Mesenteric fat pad (tissue), 1 donor: ENCODE measurements at regions not wholly inside any gene's neighbourhood (a gene's known extent, or its start where the extent isn't known, plus 50 kb on each side); places are given as distances from the start of the nearest gene placed in this dataset.
"Not testable (repeated sequence)": the region's sequence is repeated elsewhere in the genome, so short reads cannot be mapped to it uniquely, and the experiment has no call there.

Experiments used
- DNase-seq: peaks from one replicate; pipeline ENCODE4 v3.0.0-alpha.2; 2020; ENCODE audit warnings: low spot score
- donor health status: DM: yes; HTN: yes; CAD: no.

DNA sequence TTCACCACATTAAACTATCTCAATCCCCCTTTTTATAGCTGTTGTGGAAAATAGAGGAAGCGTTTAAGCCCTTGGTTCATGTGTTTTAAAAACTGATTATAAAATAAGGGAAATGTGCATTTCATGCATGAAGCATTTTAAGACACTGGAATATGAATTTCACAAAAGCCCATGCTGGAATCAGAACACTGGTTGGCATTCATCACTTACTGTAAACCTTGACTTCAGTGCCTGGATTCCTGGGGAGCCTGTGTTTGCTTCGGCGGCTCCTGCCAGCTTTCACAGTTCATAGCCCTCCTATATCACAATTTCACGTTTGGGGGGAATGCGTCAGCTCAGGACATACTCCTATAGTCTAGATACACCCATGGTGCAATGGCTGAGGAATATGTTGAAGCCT is 336.9 kb downstream of the INSIG2 start:
- no peak for DNase-seq

DNA sequence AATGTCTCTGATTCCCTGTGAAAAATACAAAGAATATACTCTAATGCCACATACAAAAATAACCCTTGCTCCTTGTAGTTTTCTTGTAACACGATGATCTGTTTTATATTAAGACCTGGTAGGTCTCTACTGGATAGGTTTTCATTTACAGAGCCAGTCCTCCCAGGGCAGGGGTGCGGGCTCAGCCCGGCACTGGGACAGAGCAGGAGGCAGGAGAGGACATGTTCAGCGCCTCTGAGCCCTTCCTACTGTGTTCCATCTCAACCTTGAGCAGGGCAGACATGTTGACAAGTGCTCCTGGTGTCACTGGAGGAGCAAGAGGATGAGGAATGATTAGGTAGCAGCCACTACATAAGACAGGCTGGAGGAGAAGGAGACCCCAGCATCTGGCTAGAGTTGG is 335.5 kb downstream of the INSIG2 start:
- DNase-seq: no peak

DNA sequence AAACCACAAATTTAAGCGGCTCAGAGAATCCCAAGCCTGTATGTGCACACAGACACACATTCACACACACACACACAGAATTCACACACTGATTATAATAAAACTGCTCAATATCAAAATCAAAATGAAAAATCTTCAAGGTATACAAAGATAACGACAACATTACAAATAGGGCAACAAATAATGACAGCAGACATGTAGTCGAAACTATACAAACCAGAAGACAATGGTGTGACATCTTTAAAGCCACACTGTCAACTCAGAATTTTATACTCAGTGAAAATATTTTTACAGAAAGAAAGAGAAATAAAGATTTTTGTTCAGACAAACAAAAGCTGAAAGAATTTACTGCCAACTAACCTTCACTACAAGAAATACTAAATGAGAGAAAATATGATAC is 333.4 kb downstream of the INSIG2 start:
- DNase-seq: no peak

DNA sequence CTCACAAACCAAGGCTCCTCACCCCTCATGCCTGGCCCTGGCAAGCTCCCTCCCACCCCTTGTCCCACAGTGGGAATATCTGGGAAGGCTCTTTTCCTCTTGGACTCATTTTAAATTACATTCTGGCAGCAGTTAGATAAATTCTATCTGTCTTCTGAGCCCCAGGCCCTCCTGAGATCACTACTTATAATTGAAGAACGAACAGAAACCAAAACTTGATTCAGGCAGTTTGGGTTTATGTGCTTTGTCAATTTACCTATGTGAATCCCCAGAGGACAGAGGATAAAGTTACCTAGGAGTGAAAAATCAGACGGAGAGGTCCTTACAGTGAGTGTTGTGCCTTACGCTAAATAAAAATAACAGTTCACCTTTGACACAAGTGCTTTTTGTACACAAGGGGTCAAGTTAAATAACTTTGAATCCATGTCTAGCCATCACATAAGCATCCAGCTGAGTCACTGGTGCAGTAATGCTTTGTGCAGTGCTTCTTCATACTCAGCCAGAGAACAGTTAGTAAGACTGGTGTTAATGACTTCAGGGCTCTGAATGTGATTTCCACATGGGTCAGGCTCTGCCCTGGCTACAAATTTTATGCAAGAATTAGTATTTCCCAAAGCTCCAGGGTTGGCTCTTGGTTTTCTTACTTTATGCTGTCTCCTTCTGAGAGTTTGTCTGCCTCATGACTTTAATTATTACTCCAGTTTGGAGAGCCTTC is 329.3 kb downstream of the INSIG2 start:
- no peak for DNase-seq

DNA sequence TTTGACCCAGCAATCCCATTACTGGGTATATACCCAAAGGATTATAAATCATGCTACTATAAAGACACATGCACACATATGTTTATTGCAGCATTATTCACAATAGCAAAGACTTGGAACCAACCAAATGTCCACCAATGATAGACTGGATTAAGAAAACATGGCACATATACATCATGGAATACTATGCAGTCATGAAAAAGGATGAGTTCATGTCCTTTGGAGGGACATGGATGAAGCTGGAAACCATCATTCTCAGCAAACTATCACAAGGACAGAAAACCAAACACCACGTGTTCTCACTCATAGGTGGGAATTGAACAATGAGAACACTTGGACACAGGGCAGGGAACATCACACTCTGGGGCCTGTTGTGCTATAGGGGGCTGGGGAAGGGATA is 326.9 kb downstream of the INSIG2 start:
- DNase-seq: not testable (repeated sequence)

DNA sequence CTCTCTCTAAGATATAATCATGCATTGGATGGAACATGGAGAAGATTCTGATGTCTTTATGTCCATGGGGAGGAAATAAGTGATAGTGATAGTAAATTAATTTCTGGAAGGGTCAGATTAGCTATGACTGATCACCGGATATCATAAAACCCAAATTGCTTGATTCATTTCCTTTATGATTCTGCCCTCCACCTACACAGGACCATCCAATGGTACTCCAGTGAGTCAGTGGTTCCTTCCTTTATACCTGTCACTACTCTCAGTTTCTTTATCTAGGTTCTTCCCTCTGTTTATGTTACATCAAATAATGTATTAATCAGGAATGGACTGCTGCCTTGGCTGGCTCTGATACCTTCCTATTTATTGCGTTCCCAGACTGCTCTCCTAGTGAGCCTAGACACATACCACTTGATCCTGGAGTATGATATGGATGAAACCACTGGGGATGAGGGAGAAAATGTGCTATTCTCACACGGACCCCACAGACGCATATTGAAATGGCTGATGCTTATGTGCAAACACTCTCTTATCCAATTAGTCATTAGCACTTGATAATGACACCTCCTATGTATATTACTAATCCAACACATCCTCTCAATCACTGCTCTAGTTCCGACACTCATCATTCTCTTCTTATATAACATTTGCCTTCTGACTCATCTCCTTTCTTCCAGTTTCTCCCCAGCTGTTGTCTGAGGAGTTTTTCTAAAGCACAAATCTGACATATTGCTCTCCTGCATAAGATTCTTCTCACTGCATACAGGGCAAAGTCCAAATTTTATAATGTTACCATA is 315.6 kb downstream of the INSIG2 start:
- DNase-seq: no peak

DNA sequence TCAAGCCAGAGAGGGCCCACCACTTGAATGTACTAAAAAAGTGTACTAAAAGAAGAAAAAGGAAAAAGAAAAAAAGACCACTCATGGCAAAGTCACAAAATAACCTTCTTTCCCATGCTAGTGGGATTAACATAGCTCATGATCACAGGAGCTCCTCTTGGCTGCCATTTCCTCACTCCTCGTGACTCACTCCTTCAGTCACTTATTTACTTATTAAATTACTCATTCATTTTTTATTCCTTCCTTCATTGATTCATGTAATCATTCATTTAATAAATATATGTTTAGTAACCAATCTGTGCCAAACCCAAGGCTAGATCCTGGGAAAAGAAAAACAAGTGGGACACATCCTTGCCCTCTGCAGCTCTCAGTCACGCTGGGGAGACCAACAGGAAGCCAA is 300.5 kb downstream of the INSIG2 start:
- no peak for DNase-seq

DNA sequence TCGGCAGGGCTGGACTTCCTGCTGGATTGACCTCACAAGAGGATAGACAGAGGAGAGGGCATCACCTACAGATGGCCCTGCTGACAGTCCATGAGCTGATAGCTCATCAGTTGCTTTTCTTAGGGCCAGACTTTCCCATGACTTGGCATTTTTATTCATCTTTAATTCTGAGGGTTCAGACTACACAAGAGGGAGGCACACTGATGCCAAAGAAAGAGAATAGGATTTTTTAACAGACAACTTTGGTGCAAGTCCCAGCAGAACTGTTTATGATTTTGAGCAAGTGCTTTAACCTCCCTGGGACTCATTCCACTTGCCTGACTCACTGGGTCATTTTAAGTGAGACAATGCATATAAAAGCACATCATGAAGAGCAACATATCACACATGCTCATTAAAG is 299.2 kb downstream of the INSIG2 start:
- no peak for DNase-seq

DNA sequence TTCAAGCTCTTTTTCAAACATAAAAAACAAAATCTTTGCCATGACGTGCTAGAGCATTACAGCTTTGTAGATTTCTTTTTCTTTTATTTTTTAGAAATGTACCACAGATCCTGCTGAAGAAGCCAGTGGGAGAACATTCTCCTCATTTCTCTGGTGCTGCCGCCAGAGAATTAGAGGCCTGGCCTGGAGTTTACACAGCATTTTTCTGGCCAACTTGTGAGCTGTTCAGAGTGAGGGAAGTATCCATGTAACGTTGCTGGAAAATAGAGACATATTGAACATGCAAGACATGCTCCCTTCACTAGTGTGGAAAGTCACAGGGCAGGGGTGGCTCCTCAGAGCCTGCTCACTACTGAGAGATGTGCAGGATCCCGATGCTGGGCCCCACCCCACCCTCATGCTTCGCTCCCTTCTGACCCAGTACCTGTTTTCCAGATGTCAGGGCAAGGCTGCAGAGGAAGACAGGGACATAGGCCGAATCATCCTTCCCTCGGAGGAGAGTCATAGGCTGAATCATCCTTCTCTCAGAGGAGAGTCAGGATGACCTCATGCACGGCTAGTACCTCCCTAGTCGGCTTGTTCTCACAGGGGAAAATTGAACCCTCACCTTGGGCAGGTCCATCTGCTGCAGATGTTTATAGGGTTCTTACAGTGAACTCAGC is 298.5 kb downstream of the INSIG2 start:
- no peak for DNase-seq

DNA sequence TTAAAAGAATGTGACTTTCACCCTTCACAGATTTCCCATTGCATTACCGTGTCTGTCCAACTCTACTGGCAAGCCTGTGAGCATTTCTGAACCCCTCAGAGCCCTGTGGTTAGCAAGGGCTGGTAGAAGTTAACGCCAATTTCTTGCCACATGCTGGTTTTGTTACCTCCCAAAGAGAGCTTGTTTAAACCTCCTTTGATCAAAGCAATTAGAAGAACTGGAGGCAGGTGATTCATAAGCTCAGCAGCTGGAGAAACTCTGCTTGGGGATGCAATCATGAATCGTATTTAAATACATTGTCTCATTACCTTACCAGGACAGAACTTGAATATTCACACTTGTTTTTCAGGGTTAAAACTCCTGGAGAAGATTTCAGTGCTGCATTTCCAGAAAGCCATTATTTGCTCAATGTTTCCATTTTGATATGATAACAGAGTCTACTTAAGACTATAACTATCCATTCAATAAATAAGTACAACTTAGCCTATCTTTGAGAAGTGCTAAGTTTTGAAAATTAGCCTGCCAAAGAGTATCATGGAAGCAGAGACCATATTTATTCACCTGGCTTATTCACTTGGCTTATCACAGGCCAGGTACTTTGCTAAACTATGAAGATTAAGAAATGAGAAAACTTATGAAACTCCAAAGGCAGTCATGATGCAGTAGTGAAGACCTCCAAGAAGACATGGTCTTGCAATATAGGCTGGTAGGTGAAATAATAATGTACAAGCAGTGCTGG is 292.8 kb downstream of the INSIG2 start:
- DNase-seq: no peak

DNA sequence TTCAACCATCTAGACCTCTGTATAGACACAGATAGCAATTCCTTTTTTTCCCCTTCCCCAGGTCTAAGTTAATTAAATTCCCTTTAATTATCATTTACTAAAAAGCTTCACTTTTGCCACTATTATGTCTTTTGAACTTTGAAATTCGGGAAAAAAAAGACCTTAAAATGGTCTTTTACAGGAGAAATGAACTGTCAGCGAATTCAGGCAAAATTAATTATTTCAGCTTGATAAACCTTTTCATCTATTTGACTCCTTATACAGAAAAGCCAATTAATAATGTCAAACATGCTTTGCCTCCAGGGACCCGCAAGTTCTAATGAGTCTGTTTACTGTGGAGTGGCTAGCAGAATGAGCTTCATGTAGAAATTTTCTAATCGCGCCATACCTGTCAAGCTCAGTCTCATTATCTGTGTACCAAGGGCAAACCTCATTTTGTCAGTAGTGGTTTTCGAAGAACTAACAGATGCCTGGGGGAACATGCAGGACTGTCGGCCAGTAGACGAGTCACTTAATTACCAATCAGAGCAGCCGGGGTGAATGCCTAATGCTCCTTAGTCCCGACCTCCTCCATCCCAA is 287.7 kb downstream of the INSIG2 start:
- no peak for DNase-seq

DNA sequence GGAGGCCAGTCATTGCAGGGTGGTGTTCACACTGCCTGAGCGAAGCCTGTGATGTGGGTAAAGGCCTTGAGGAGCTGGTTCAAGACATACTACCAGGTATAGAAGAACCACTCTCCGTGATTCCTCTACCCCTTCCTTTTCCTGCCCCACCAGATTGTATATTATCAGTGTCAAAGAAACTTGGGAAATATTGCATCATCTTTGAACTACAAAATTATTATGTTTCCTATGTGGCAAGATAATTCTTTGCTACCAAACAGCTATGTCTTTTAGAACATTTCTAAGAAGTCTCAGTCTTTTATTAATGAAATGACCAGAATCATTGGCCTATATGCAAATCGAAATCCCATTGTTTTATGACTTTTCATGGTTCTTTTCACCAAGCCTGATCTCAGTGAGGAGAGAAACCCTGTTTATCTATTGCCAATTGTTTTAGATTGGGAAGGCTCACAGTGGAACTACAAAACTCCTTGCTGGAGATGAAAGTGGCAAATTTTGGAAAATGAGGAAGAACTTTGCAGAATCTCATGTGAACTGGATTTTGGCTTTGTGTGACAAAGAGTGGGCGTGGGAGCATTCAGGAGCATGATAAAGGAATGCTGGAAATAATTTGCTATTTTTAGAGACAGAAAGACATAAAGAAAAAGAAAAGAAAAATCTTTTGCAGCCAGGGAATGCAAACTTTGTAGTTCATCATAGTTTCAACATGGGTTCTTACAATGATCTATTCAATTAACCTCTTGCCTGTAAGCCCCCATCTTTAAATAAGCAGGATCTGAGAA is 286.9 kb downstream of the INSIG2 start:
- no peak for DNase-seq

DNA sequence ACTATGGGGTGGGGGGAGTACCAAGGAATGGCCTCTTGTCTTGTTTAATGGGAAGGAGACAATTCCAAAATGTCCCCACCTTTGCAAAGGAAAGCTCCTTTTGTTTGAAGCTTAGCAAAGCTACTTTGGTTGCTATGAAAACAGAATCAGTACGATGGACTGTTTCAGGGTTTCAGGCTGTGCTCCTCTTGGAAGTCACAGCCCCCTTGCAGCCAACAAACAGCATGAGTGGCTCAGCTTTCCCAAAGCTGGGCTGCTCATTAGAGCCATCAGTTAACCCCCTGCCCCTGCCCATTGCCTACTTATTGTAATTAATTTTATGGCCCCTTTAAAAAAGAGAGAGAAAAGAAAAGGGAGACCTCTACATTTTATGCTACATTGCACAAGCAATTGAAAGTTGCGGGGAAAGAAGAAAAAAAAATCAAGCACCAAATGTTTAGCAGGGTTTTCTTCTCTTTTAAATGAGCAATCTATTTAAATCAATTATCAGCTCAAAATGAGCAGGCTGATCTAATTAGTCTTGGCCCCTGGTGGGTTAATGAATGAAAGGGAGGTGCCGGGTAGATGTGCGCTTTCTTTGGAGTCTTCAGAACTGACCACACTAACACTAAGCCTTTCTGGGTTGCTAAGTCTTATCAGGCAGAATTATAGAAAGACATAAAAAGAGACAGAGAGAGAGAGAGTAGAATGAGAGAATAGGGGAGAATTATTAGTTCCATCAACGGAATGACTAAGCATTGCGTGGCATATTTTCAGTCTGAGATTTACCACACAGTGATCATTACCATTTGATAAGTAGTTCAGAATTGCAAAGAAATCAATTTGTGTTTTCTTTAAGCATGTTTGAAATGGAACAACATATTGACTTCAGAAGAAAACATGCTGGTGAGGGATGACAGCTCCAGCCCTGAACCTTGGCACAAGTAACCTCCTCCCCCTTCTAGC is 284.9 kb downstream of the INSIG2 start:
- no peak for DNase-seq

DNA sequence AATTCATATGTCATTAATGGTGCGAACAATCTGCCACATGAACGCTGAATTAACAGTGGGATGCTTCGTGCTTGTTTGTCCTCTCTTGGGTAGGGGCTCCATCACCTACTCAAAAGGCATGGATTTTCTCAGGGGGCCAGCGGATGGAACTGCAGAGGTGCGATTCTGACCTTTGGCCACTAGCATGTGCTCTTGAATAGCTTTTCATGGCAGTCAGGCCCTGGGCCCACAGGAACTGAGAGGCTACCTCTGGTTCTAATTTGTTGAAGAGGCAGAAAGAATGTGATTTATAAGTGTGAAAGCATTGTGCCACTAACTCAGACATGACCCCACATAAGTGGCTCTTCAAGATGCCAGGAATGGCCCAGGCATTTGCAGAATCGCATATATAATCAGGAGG is 283.2 kb downstream of the INSIG2 start:
- DNase-seq: no peak

DNA sequence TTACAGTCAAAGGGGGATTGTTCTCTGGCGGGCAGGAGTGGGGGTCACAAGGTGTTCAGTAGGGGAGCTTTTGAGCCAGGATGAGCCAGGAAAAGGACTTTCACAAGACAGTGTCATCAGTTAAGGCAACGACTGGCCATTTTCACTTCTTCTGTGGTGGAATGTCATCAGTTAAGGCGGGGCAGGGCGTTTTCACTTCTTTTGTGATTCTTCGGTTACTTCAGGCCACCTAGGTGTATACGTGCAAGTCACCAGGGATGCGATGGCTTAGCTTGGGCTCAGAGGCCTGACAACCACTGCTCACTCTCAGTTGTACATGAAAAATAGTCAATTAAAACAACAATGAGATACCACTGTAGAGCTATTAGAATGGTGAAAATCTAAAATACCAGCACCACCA is 281.2 kb downstream of the INSIG2 start:
- DNase-seq: not testable (repeated sequence)

DNA sequence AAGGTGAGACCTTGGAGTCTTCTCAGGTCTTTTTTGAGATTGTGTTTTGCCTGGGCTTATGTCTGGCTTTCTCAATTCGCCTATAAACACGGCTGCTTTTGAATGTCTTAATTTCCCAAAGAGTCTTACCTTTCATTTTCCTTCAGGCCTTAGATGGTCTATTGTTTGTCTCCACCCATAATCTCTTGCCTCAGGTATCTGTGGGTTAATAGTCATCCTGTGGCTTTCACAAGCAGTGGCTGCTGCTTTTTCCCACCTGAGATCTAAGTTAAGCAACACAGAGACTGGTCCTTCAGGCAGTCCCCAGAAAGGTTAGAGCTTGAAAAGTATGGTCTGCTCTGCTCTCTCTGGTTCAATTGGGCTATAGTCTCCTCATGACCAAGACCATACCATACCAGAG is 275.3 kb downstream of the INSIG2 start:
- DNase-seq: no peak

DNA sequence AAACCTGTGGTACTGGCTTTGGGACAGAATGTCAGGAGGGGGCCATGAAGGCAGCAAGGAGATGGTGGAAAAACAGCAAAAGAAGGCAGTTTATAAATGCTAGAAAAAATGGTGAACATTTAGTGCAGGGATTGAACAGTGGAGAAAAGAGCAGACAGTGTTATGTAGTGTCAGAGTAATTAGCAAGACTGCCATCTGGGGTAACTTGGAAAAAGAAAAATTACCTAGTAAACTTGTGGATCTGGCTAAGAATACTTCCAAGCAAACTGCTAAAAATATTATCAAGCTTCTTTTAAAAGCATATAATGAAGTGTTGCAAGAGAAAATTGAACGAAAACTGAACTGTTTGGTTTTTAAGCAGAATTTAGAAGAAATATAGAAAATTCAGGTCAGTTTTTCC is 267.8 kb downstream of the INSIG2 start:
- DNase-seq: no peak

DNA sequence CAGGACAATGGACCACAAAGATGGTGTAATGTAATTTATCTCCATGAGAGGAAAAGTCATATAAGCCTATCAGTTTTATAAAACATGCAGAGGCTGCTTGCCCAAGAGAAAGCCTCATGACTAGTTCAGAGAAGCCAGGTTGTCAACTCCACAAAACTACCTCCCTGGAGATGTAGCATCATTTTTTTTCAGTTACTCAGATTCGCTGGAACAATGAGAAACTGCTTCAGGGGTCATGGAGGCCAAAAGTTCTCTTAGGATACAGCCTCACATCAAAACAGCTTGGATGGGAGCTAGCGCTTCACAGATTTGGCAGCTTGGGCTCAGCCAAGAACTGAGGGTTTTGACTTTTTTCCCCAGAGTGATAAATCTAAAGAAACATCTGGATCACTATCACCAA is 263.5 kb downstream of the INSIG2 start:
- DNase-seq: no peak

DNA sequence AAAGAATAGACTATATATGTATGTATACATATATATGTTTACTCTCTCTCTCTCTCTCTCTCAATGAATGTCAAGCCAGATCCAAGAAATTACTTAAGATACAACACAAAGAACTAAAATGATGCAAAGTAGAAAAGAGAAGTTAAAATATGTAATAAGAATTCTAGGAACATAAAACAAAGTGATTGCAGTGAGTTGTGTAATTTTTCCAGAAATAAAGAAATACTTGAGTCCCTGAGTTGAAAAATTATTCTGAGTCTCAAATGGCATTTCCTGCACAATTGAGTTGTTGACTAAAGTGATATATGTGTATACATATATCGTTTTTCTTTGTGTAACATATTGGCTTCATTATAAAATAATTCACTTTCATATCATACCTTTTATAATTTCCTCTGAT is 262.4 kb downstream of the INSIG2 start:
- no peak for DNase-seq
